ENCODE measurements at regions not wholly inside any gene's neighbourhood (a gene's known extent, or its start where the extent isn't known, plus 50 kb on each side); places are given as distances from the start of the nearest gene placed in this dataset.
"Not testable (repeated sequence)": the region's sequence is repeated elsewhere in the genome, so short reads cannot be mapped to it uniquely, and the experiment has no call there.

GRCh38 chr6:19692506-19693298 is 144.5 kb upstream of the ID4 start:
- no peak for DNase-seq (ENCODE audit: low read depth)

- DNase-seq (ENCODE audit: low read depth): no peak
Measured at GRCh38 chr6:19694697-19695096, 142.5 kb upstream of the ID4 start.

- no peak for DNase-seq (ENCODE audit: low read depth)
Measured at GRCh38 chr6:19697744-19698290, 139.4 kb upstream of the ID4 start.

GRCh38 chr6:19699932-19700331 is 137.2 kb upstream of the ID4 start:
- DNase-seq (ENCODE audit: low read depth): no peak

GRCh38 chr6:19705606-19706005 is 131.6 kb upstream of the ID4 start:
- DNase-seq (ENCODE audit: low read depth): no peak

GRCh38 chr6:19712012-19712688 is 125.0 kb upstream of the ID4 start:
- DNase-seq (ENCODE audit: low read depth): no peak

- DNase-seq (ENCODE audit: low read depth): no peak
Measured at GRCh38 chr6:19712998-19713397, 124.2 kb upstream of the ID4 start.

GRCh38 chr6:19713411-19713810 is 123.8 kb upstream of the ID4 start:
- no peak for DNase-seq (ENCODE audit: low read depth)

- no peak for DNase-seq (ENCODE audit: low read depth)
Measured at GRCh38 chr6:19713984-19714383, 123.2 kb upstream of the ID4 start.

- DNase-seq (ENCODE audit: low read depth): no peak
Measured at GRCh38 chr6:19714434-19715166, 122.6 kb upstream of the ID4 start.

GRCh38 chr6:19715167-19715551 is 122.0 kb upstream of the ID4 start:
- DNase-seq (ENCODE audit: low read depth): no peak

GRCh38 chr6:19719691-19720128 is 117.5 kb upstream of the ID4 start:
- no peak for DNase-seq (ENCODE audit: low read depth)

GRCh38 chr6:19721766-19722377 is 115.3 kb upstream of the ID4 start:
- no peak for DNase-seq (ENCODE audit: low read depth)

GRCh38 chr6:19722999-19723398 is 114.2 kb upstream of the ID4 start:
- DNase-seq (ENCODE audit: low read depth): no peak

- DNase-seq (ENCODE audit: low read depth): no peak
Measured at GRCh38 chr6:19723545-19723944, 113.6 kb upstream of the ID4 start.

- not testable (repeated sequence) for DNase-seq (ENCODE audit: low read depth)
Measured at GRCh38 chr6:19725436-19725835, 111.7 kb upstream of the ID4 start.

- no peak for DNase-seq (ENCODE audit: low read depth)
Measured at GRCh38 chr6:19731282-19731681, 105.9 kb upstream of the ID4 start.

- no peak for DNase-seq (ENCODE audit: low read depth)
Measured at GRCh38 chr6:19734061-19734460, 103.1 kb upstream of the ID4 start.

GRCh38 chr6:19734519-19734918 is 102.7 kb upstream of the ID4 start:
- DNase-seq (ENCODE audit: low read depth): no peak

GRCh38 chr6:19736066-19736465 is 101.1 kb upstream of the ID4 start:
- DNase-seq (ENCODE audit: low read depth): no peak

GRCh38 chr6:19738010-19738409 is 99.2 kb upstream of the ID4 start:
- DNase-seq (ENCODE audit: low read depth): no peak

GRCh38 chr6:19749722-19750121 is 87.4 kb upstream of the ID4 start:
- DNase-seq (ENCODE audit: low read depth): no peak
